Neutrophil (primary cell): ENCODE measurements at regions not wholly inside any gene's neighbourhood (a gene's known extent, or its start where the extent isn't known, plus 50 kb on each side); places are given as distances from the start of the nearest gene placed in this dataset.

Source experiments
- H3K27ac ChIP-seq: fragments of 200-600 bp; sonication (generic); 2 replicates; pipeline ENCODE4 v1.5.1; 2016; ENCODE audit warnings: mild to moderate bottlenecking, moderate library complexity
- H3K27me3 ChIP-seq: fragments of 200-600 bp; sonication (generic); 2 replicates; pipeline ENCODE4 v1.6.0; 2016; ENCODE audit warnings: mild to moderate bottlenecking
- H3K36me3 ChIP-seq: fragments of 200-600 bp; sonication (generic); 2 replicates; pipeline ENCODE4 v1.5.1; 2017
- H3K4me1 ChIP-seq, 2 experiments: fragments of 200-600 bp in 1 of 2; sonication (generic) in 1 of 2; 1 replicate in 1 of 2; 2 replicates in 1 of 2; pipeline versions ENCODE4 v1.5.1 to v1.6.1; 2013 to 2016; ENCODE audit warnings: low read depth in 1 of 2, low read length in 1 of 2, mild to moderate bottlenecking in 1 of 2, moderate library complexity in 1 of 2; ENCODE audit not compliant: control insufficient read depth in 1 of 2, insufficient read depth in 1 of 2
- H3K4me3 ChIP-seq, 2 experiments: fragments of 200-600 bp in 1 of 2; sonication (generic) in 1 of 2; 1 replicate in 1 of 2; 2 replicates in 1 of 2; pipeline ENCODE4 v1.5.1; 2013 to 2016; ENCODE audit warnings: low read depth in 1 of 2, low read length in 1 of 2, mild to moderate bottlenecking in 1 of 2, moderate library complexity in 1 of 2
- H3K9me3 ChIP-seq: fragments of 200-600 bp; sonication (generic); 2 replicates; pipeline ENCODE4 v1.5.1; 2016
- CTCF ChIP-seq: fragments of 200-600 bp; sonication (generic); IDR thresholded peaks from 2 replicates; pipeline ENCODE4 v1.5.1; 2016; ENCODE audit warnings: antibody characterized with exemption

GRCh38 chr4:123561525-123561924 is 164.9 kb downstream of the SPRY1 start:
- no peak for TF ChIP-seq CTCF
- no peaks in the 10 kb centered on the region for H3K36me3 ChIP-seq
- peaks cover 0 to under 1% of the 10 kb centered on the region in 2 experiments for H3K4me1 ChIP-seq
- no peak overlapping the region for H3K4me3 ChIP-seq
- H3K27me3 ChIP-seq, result no peaks in the 10 kb centered on the region
- no peak overlapping the region for H3K27ac ChIP-seq
- H3K9me3 ChIP-seq, result no peaks in the 10 kb centered on the region

GRCh38 chr4:123562994-123563750 is 166.6 kb downstream of the SPRY1 start:
- Histone ChIP-seq H3K4me1 (no peaks in the 10 kb centered on the region), H3K27me3 (no peaks in the 10 kb centered on the region), H3K27ac (no peak overlapping the region), H3K9me3 (no peaks in the 10 kb centered on the region), H3K4me3 (no peak overlapping the region), H3K36me3 (no peaks in the 10 kb centered on the region)
- no peak for TF ChIP-seq CTCF

- Histone ChIP-seq H3K4me1 (no peaks in the 10 kb centered on the region), H3K27me3 (no peaks in the 10 kb centered on the region), H3K4me3 (no peak overlapping the region), H3K9me3 (no peaks in the 10 kb centered on the region), H3K27ac (no peak overlapping the region), H3K36me3 (no peaks in the 10 kb centered on the region)
- no peak for TF ChIP-seq CTCF
Measured at GRCh38 chr4:123564758-123565346, 168.3 kb downstream of the SPRY1 start.

- no peak for TF ChIP-seq CTCF
- no peaks in the 10 kb centered on the region for H3K36me3 ChIP-seq
Measured at GRCh38 chr4:123568936-123569335, 172.3 kb downstream of the SPRY1 start.

GRCh38 chr4:123569541-123569940 is 172.9 kb downstream of the SPRY1 start:
- H3K36me3 ChIP-seq, result no peaks in the 10 kb centered on the region
- no peak overlapping the region for H3K27ac ChIP-seq
- no peak for TF ChIP-seq CTCF
- no peak overlapping the region for H3K4me3 ChIP-seq
- H3K27me3 ChIP-seq, result no peaks in the 10 kb centered on the region
- no peaks in the 10 kb centered on the region for H3K9me3 ChIP-seq
- no peaks in the 10 kb centered on the region for H3K4me1 ChIP-seq

More at GRCh38 chr4:123568936-123569335, 172.3 kb downstream of the SPRY1 start:
- Histone ChIP-seq H3K27ac (no peak overlapping the region), H3K9me3 (no peaks in the 10 kb centered on the region), H3K4me1 (no peaks in the 10 kb centered on the region), H3K27me3 (no peaks in the 10 kb centered on the region), H3K4me3 (no peak overlapping the region)
